ENCODE measurements at regions not wholly inside any gene's neighbourhood (a gene's known extent, or its start where the extent isn't known, plus 50 kb on each side); places are given as distances from the start of the nearest gene placed in this dataset.

DNA sequence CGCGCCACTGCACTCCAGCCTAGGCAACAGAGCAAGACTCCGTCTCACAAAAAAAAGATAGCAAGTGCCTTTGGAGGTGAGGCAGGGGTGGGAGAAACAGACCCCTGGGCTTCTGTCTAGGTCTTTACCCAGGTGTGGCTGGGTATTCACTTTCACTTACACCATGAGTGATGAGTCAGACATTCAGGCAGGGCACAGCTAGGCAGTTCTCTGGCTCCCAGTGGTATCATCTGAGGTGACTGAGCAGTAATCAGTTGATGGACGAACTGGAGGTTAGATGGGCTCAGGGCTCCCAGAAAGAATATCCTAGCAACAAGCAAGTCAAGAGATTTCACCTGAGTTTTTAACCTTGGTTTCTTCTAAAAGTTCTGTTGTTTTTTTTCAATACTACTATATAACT is 107.0 kb upstream of the RAB6C start:
- no peak for ATAC-seq
- H3K27me3 ChIP-seq = no peaks in the 10 kb centered on the region
- peaks cover 0 to 6% (median 0%) of the 10 kb centered on the region in 4 donors for H3K4me1 ChIP-seq
- no peaks in the 10 kb centered on the region for H3K9me3 ChIP-seq
- no peak overlapping the region for H3K4me3 ChIP-seq
- WGBS (ENCODE audit: insufficient coverage, low coverage, low lambda C conversion rate, missing lambda C conversion rate) = 64% methylated on average over 1 of the region's 4 CpGs
- no peak overlapping the region for H3K27ac ChIP-seq
- H3K36me3 ChIP-seq = no peaks in the 10 kb centered on the region
- intact Hi-C loops (cut with DNase I) = no loop called here
- no peak for DNase-seq
- TF ChIP-seq, protein P1, sequence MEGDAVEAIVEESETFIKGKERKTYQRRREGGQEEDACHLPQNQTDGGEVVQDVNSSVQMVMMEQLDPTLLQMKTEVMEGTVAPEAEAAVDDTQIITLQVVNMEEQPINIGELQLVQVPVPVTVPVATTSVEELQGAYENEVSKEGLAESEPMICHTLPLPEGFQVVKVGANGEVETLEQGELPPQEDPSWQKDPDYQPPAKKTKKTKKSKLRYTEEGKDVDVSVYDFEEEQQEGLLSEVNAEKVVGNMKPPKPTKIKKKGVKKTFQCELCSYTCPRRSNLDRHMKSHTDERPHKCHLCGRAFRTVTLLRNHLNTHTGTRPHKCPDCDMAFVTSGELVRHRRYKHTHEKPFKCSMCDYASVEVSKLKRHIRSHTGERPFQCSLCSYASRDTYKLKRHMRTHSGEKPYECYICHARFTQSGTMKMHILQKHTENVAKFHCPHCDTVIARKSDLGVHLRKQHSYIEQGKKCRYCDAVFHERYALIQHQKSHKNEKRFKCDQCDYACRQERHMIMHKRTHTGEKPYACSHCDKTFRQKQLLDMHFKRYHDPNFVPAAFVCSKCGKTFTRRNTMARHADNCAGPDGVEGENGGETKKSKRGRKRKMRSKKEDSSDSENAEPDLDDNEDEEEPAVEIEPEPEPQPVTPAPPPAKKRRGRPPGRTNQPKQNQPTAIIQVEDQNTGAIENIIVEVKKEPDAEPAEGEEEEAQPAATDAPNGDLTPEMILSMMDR (IDR thresholded peaks at IDR 0.05) = no peak
- no peak for TF ChIP-seq POLR2A (IDR thresholded peaks at IDR 0.05)

DNA sequence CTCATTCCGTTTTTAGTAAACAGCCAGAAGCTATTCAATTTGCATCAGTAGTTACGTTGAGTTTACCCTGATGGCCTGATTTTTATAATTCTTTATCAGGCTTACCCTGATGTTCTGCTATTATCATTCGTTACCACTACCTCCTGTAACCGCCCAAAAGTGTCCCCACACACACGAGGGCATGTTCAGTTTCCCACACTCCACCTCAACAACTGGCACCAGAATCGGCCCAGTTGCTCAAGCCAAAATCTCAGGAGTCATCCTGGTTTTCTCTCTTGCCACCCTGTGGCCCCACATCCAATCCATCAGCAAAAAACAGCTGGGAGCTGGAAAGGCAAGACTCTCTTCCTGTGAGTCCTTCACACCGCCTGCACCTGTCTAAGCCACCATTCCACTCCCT is 102.9 kb upstream of the RAB6C start:
- Histone ChIP-seq H3K36me3 (no peaks in the 10 kb centered on the region), H3K27me3 (no peaks in the 10 kb centered on the region), H3K27ac (no peak overlapping the region), H3K4me3 (peak overlapping the region; percentile 59 to 81 (median 62)), H3K4me1 (peaks cover 0 to 6% (median 0%) of the 10 kb centered on the region in 4 donors), H3K9me3 (no peaks in the 10 kb centered on the region)
- 77% methylated on average over 7 of the region's 7 CpGs for WGBS (ENCODE audit: insufficient coverage, low coverage, low lambda C conversion rate, missing lambda C conversion rate)
- intact Hi-C loops (cut with DNase I) = no loop called here
- DNase-seq (no peak), ATAC-seq (no peak)
- TF ChIP-seq, protein P1 (IDR thresholded peaks at IDR 0.05) = no peak
- no peak for TF ChIP-seq POLR2A (IDR thresholded peaks at IDR 0.05)

DNA sequence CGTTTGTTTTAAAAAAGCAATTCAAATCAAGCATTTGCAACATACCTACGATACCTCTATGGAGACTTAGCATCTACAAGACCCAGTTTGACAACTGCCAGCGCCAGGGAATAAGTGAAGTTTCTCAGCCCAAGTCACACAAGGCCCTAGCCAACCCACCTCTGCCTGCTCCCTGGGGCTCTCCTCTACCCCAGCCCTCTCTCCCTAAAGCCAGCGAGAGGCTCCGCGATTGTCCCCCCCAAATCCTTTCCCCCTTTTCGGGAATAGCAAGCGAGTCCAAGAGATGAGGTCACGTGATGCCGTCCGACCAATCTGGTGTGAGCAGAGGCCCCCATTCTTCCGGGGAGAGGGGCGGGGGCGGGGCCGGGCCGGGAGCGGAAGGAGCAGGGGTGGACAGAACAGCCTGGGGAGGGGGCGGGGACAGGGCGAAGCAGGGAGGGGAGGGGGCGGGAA is 102.2 kb upstream of the RAB6C start:
- DNase-seq (peak; percentile 91 to 94 (median 93)), ATAC-seq (peak; percentile 93 to 94 (median 94))
- peaks cover 0 to 6% (median 0%) of the 10 kb centered on the region in 4 donors for H3K4me1 ChIP-seq
- WGBS (ENCODE audit: insufficient coverage, low coverage, low lambda C conversion rate, missing lambda C conversion rate) = under 1% methylated on average over 12 of the region's 20 CpGs
- no peaks in the 10 kb centered on the region for H3K9me3 ChIP-seq
- H3K27me3 ChIP-seq = no peaks in the 10 kb centered on the region
- intact Hi-C loops (cut with DNase I) = no loop called here
- peak overlapping the region; percentile 59 to 81 (median 62) for H3K4me3 ChIP-seq
- no peak overlapping the region for H3K27ac ChIP-seq
- no peaks in the 10 kb centered on the region for H3K36me3 ChIP-seq
- TF ChIP-seq, protein P1 (IDR thresholded peaks at IDR 0.05) = no peak
- no peak for TF ChIP-seq POLR2A (IDR thresholded peaks at IDR 0.05)

DNA sequence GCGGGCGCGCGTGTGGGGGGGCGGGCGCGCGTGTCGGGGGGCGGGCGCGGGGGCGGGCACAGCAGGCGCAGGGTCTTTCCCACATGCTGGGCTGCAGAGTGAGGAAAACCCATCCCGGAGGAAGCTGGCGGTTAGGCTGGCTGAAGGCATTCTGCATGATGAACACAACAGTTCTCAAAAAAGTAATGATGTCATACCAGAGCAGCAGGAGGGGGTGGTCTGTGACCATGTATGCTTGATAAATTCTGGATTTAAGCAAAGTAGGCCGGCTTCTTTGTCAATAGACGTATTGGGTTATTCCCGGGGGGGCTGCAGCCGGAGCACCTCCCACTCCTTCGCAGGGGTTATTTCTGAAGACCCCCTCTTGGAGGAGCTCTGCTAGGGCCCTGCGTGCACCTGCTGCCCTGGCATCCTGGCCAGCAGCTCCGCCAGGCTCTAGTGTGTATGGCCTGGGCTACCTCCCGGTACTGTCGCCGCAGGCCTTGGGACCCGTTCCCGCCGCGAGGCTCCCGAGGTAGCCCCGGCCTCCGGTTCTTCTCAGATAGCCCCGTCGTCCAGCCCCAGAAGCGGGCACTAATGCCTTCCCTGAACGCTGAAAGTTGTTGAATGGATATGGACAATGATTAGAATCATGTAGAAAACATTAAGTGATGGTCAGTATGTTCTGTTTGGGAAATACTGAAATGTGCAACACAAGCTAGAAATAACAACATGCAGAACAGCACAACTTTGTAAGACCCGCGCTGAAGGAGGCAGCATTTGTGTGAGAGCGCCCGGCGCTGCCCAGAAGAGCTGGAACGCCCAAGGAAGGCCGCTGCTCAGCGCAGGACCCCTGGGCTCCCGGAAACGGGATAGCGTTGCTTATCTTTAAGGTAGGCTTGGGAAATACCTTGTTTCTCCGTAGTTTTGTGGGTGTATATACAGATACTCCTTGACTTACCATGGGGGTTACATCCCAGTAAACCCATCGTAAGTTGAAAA is 101.4 kb upstream of the RAB6C start:
- Histone ChIP-seq H3K9me3 (no peaks in the 10 kb centered on the region), H3K4me1 (peaks cover 0 to 6% (median 0%) of the 10 kb centered on the region in 4 donors), H3K27ac (no peak overlapping the region), H3K4me3 (peak overlapping the region; percentile 21 to 53 (median 46)), H3K36me3 (no peaks in the 10 kb centered on the region), H3K27me3 (no peaks in the 10 kb centered on the region)
- WGBS (ENCODE audit: insufficient coverage, low coverage, low lambda C conversion rate, missing lambda C conversion rate) = 52% methylated on average over 27 of the region's 50 CpGs
- intact Hi-C loops (cut with DNase I) = no loop called here
- no peak for TF ChIP-seq POLR2A (IDR thresholded peaks at IDR 0.05)
- TF ChIP-seq, protein P1 (IDR thresholded peaks at IDR 0.05) = no peak
- ATAC-seq = peak; percentile 53 to 60 (median 57)
- no peak for DNase-seq

Measured in right lobe of liver (tissue), 6 donors.